ENCODE measurements at regions not wholly inside any gene's neighbourhood (a gene's known extent, or its start where the extent isn't known, plus 50 kb on each side); places are given as distances from the start of the nearest gene placed in this dataset.

GRCh38 chrX:4668802-4669536, 955.5 kb upstream of the PRKX start:
- Histone ChIP-seq H3K4me1 (ENCODE audit: control insufficient read depth, extremely low read depth, insufficient read depth, low read length) (no peaks in the 10 kb centered on the region), H3K27me3 (ENCODE audit: control insufficient read depth in 2 of 2, insufficient read depth in 2 of 2, low read length in 2 of 2) (no peaks in the 10 kb centered on the region), H3K27ac (ENCODE audit: insufficient read depth, low read depth, low read length) (no peak overlapping the region), H3K9ac (replicated peaks; ENCODE audit: extremely low read depth, insufficient read depth, low read length) (no peak overlapping the region), H3K4me3 (replicated peaks in 1 of 3; ENCODE audit: insufficient read depth in 1 of 3, low read depth in 1 of 3, low read length in 3 of 3) (no peak overlapping the region), H4K20me1 (replicated peaks; ENCODE audit: control insufficient read depth, extremely low read depth, insufficient read depth, low read length) (no peaks in the 10 kb centered on the region), H3K79me2 (ENCODE audit: control insufficient read depth, insufficient read depth, low read length) (no peaks in the 10 kb centered on the region), H3K9me3 (replicated peaks; ENCODE audit: control insufficient read depth, insufficient read depth, low read length) (no peaks in the 10 kb centered on the region), H3K9me1 (replicated peaks; ENCODE audit: control insufficient read depth, extremely low read depth, insufficient read depth, low read length) (no peaks in the 10 kb centered on the region), H2AFZ (ENCODE audit: low read depth, low read length) (no peak overlapping the region), H3K4me2 (ENCODE audit: insufficient read depth, low read length) (no peak overlapping the region), H3K36me3 (ENCODE audit: control insufficient read depth in 2 of 2, extremely low read depth in 1 of 2, insufficient read depth in 2 of 2, low read length in 2 of 2) (no peaks in the 10 kb centered on the region)
- intact Hi-C loops (cut with micrococcal nuclease) (no loop called here), dilution Hi-C loops (cut with MboI; ENCODE audit: extremely low pct_ligation_motif_present, low sequenced_read_pairs) (no loop called here)
- POLR2A ChIA-PET: no interaction called here
- no peak for DNase-seq (ENCODE audit: low read depth, low spot score)
- no peak for TF ChIP-seq JUN (IDR thresholded peaks at IDR 0.05; ENCODE audit: borderline replicate concordance, insufficient read depth, insufficient read length, low read depth)
- CTCF ChIA-PET: no interaction called here
- no peak for FAIRE-seq
- BruUV-seq (replicated peaks): no TSS peak

- intact Hi-C loops (cut with micrococcal nuclease): no loop called here
- Histone ChIP-seq H3K27me3 (ENCODE audit: control insufficient read depth in 2 of 2, insufficient read depth in 2 of 2, low read length in 2 of 2) (no peaks in the 10 kb centered on the region), H3K9me3 (replicated peaks; ENCODE audit: control insufficient read depth, insufficient read depth, low read length) (no peaks in the 10 kb centered on the region), H4K20me1 (replicated peaks; ENCODE audit: control insufficient read depth, extremely low read depth, insufficient read depth, low read length) (no peaks in the 10 kb centered on the region), H2AFZ (ENCODE audit: low read depth, low read length) (no peak overlapping the region), H3K4me3 (replicated peaks in 1 of 3; ENCODE audit: insufficient read depth in 1 of 3, low read depth in 1 of 3, low read length in 3 of 3) (no peak overlapping the region), H3K9me1 (replicated peaks; ENCODE audit: control insufficient read depth, extremely low read depth, insufficient read depth, low read length) (no peaks in the 10 kb centered on the region), H3K4me1 (ENCODE audit: control insufficient read depth, extremely low read depth, insufficient read depth, low read length) (no peaks in the 10 kb centered on the region), H3K79me2 (ENCODE audit: control insufficient read depth, insufficient read depth, low read length) (no peaks in the 10 kb centered on the region), H3K9ac (replicated peaks; ENCODE audit: extremely low read depth, insufficient read depth, low read length) (no peak overlapping the region), H3K27ac (ENCODE audit: insufficient read depth, low read depth, low read length) (no peak overlapping the region), H3K4me2 (ENCODE audit: insufficient read depth, low read length) (no peak overlapping the region), H3K36me3 (ENCODE audit: control insufficient read depth in 2 of 2, extremely low read depth in 1 of 2, insufficient read depth in 2 of 2, low read length in 2 of 2) (no peaks in the 10 kb centered on the region)
- DNase-seq (ENCODE audit: low read depth, low spot score) (no peak), FAIRE-seq (no peak)
- POLR2A ChIA-PET: no interaction called here
- dilution Hi-C loops (cut with MboI; ENCODE audit: extremely low pct_ligation_motif_present, low sequenced_read_pairs): no loop called here
- TF ChIP-seq MAX (IDR thresholded peaks at IDR 0.05; ENCODE audit: insufficient read depth, insufficient read length) (no peak), EZH2 (IDR thresholded peaks at IDR 0.05; ENCODE audit: borderline replicate concordance, low read depth, low read length, severe bottlenecking) (no peak), FOS (IDR thresholded peaks at IDR 0.05; ENCODE audit: borderline replicate concordance, insufficient read depth, low read length) (no peak), POLR2AphosphoS5 (IDR thresholded peaks at IDR 0.05; ENCODE audit: insufficient read depth, low read depth, low read length) (no peak), CTCF (IDR thresholded peaks at IDR 0.05; ENCODE audit: extremely low read depth in 1 of 2, insufficient read depth in 1 of 2, low read depth in 1 of 2, low read length in 2 of 2) (no peak), POLR2A (IDR thresholded peaks at IDR 0.05; ENCODE audit: low read depth, low read length) (no peak), GATA2 (IDR thresholded peaks at IDR 0.05; ENCODE audit: insufficient read depth, insufficient read length, low read depth, low read length) (no peak), JUN (IDR thresholded peaks at IDR 0.05; ENCODE audit: borderline replicate concordance, insufficient read depth, insufficient read length, low read depth) (no peak), MYC (IDR thresholded peaks at IDR 0.05; ENCODE audit: low read depth, low read length) (no peak)
- no TSS peak for BruUV-seq (replicated peaks)
- CTCF ChIA-PET: no interaction called here
Observed at GRCh38 chrX:4663085-4663484, 949.6 kb upstream of the PRKX start.
